Neural cell (in vitro differentiated cells): ENCODE measurements at regions not wholly inside any gene's neighbourhood (a gene's known extent, or its start where the extent isn't known, plus 50 kb on each side); places are given as distances from the start of the nearest gene placed in this dataset.
"Not testable (repeated sequence)": the region's sequence is repeated elsewhere in the genome, so short reads cannot be mapped to it uniquely, and the experiment has no call there.

Source experiments
- H2AFZ ChIP-seq: fragments of 200-600, 300-800 bp; sonication (generic), shearing (Covaris generic); 2 replicates; pipeline ENCODE4 v1.6.0; 2014; ENCODE audit warnings: low read depth, mild to moderate bottlenecking, antibody characterized with exemption, low read length, moderate library complexity
- H3F3A ChIP-seq: fragments of 200-600 bp; shearing (Covaris generic); 2 replicates; pipeline ENCODE4 v1.6.1; 2016; ENCODE audit warnings: mild to moderate bottlenecking, moderate library complexity, mixed read lengths, antibody characterized with exemption, low read length; ENCODE audit not compliant: insufficient read depth, poor library complexity, severe bottlenecking
- H3K27ac ChIP-seq: fragments of 200-600, 300-800 bp; sonication (generic), shearing (Covaris generic); 2 replicates; pipeline ENCODE4 v1.5.1; 2014; ENCODE audit warnings: mild to moderate bottlenecking, low read length, moderate library complexity
- H3K27me3 ChIP-seq: fragments of 300-800, 200-600 bp; sonication (generic), shearing (Covaris generic); 2 replicates; pipeline ENCODE4 v1.6.0; 2014; ENCODE audit warnings: mild to moderate bottlenecking, low read depth, low read length, moderate library complexity; ENCODE audit not compliant: insufficient read depth
- H3K36me3 ChIP-seq: fragments of 300-800, 200-600 bp; sonication (generic), shearing (Covaris generic); 2 replicates; pipeline ENCODE4 v1.5.1; 2014; ENCODE audit warnings: mild to moderate bottlenecking, antibody characterized with exemption, low read length, moderate library complexity; ENCODE audit not compliant: insufficient read depth
- H3K4me2 ChIP-seq: fragments of 300-800, 200-600 bp; sonication (generic), shearing (Covaris generic); 2 replicates; pipeline ENCODE4 v1.6.0; 2014; ENCODE audit warnings: mild to moderate bottlenecking, low read length
- H3K4me3 ChIP-seq: fragments of 300-800, 200-600 bp; sonication (generic), shearing (Covaris generic); 2 replicates; pipeline ENCODE4 v1.5.1; 2014; ENCODE audit warnings: mild to moderate bottlenecking, low read length, moderate library complexity
- H3K79me2 ChIP-seq: fragments of 200-600 bp; shearing (Covaris generic); replicated peaks from 2 replicates; pipeline ENCODE4 v1.6.0; 2014; ENCODE audit warnings: mild to moderate bottlenecking, low read length, moderate library complexity; ENCODE audit not compliant: insufficient read depth
- H3K9ac ChIP-seq: fragments of 300-800, 200-600 bp; sonication (generic), shearing (Covaris generic); 2 replicates; pipeline ENCODE4 v1.6.1; 2016; ENCODE audit warnings: mild to moderate bottlenecking, low read length, mixed read lengths
- H3K9me2 ChIP-seq: fragments of 200-600 bp; shearing (Covaris generic); 2 replicates; pipeline ENCODE4 v1.6.1; 2016; ENCODE audit warnings: mild to moderate bottlenecking, low read length, mixed read lengths; ENCODE audit not compliant: insufficient read depth
- H3K9me3 ChIP-seq: fragments of 200-600, 300-800 bp; sonication (generic), shearing (Covaris generic); 2 replicates; pipeline ENCODE4 v1.6.1; 2016; ENCODE audit warnings: mild to moderate bottlenecking, mixed run types, low read length, moderate library complexity, mixed read lengths
- H4K20me1 ChIP-seq: fragments of 200-600 bp; shearing (Covaris generic); 2 replicates; pipeline ENCODE4 v1.6.1; 2016; ENCODE audit warnings: mild to moderate bottlenecking, mixed run types; ENCODE audit not compliant: insufficient read depth
- CTCF ChIP-seq: fragments of 450-650 bp; IDR thresholded peaks from 2 replicates; pipeline ENCODE4 v1.5.1; 2014; ENCODE audit warnings: antibody characterized with exemption, mild to moderate bottlenecking, moderate library complexity; ENCODE audit not compliant: poor library complexity, severe bottlenecking
- EP300 ChIP-seq: fragments of 450-650 bp; conservative IDR thresholded peaks from 2 replicates; pipeline ENCODE4 v1.6.1; 2014; ENCODE audit warnings: antibody characterized with exemption, mild to moderate bottlenecking, moderate library complexity; ENCODE audit not compliant: poor library complexity, severe bottlenecking
- EZH2 ChIP-seq: fragments of 200-600, 300-800 bp; shearing (Covaris generic), sonication (generic); IDR thresholded peaks from 2 replicates; pipeline ENCODE4 v1.6.1; 2014; ENCODE audit warnings: antibody characterized with exemption, low read length, borderline replicate concordance, mild to moderate bottlenecking; ENCODE audit not compliant: insufficient read depth, poor library complexity, severe bottlenecking
- MXI1 ChIP-seq: fragments of 450-650 bp; conservative IDR thresholded peaks from 2 replicates; pipeline ENCODE4 v1.6.1; 2014; ENCODE audit warnings: antibody characterized with exemption, mild to moderate bottlenecking; ENCODE audit not compliant: poor library complexity, severe bottlenecking
- POLR2AphosphoS5 ChIP-seq: IDR thresholded peaks from 2 replicates; pipeline ENCODE4 v1.6.1; 2012
- RAD21 ChIP-seq: fragments of 450-650 bp; conservative IDR thresholded peaks from 2 replicates; pipeline ENCODE4 v1.6.1; 2014; ENCODE audit warnings: antibody characterized with exemption, mild to moderate bottlenecking, moderate library complexity
- REST ChIP-seq: IDR thresholded peaks from 2 replicates; pipeline ENCODE4 v1.6.1; 2012; ENCODE audit warnings: borderline replicate concordance
- SMC3 ChIP-seq: fragments of 450-650 bp; conservative IDR thresholded peaks from 2 replicates; pipeline ENCODE4 v1.6.1; 2014; ENCODE audit warnings: antibody characterized with exemption, mild to moderate bottlenecking, moderate library complexity; ENCODE audit not compliant: poor library complexity
- TAF1 ChIP-seq: IDR thresholded peaks from 2 replicates; pipeline ENCODE4 v1.6.1; 2012; ENCODE audit warnings: low read depth

- H3K4me3 ChIP-seq, result no peak overlapping the region
- no peaks in the 10 kb centered on the region for H3F3A ChIP-seq
- H3K9ac ChIP-seq, result no peak overlapping the region
- no peak for TF ChIP-seq EZH2
- TF ChIP-seq REST, result no peak
- TF ChIP-seq SMC3, result no peak
- TF ChIP-seq TAF1, result no peak
- TF ChIP-seq CTCF, result no peak
- no peak for TF ChIP-seq POLR2AphosphoS5
- no peak for TF ChIP-seq RAD21
- no peak for TF ChIP-seq MXI1
- TF ChIP-seq EP300, result no peak
- H3K36me3 ChIP-seq, result no peaks in the 10 kb centered on the region
- no peak overlapping the region for H3K4me2 ChIP-seq
- no peak overlapping the region for H3K27ac ChIP-seq
- H3K9me2 ChIP-seq, result no peaks in the 10 kb centered on the region
- no peaks in the 10 kb centered on the region for H3K79me2 ChIP-seq
- H3K9me3 ChIP-seq, result no peaks in the 10 kb centered on the region
- no peak overlapping the region for H2AFZ ChIP-seq
- no peaks in the 10 kb centered on the region for H3K27me3 ChIP-seq
- H4K20me1 ChIP-seq, result no peaks in the 10 kb centered on the region
These were observed 151.1 kb downstream of the SEM1 start for GRCh38 chr7:96558530-96558929.

- H3K4me2 ChIP-seq, result no peak overlapping the region
- no peak overlapping the region for H3K9ac ChIP-seq
- no peaks in the 10 kb centered on the region for H4K20me1 ChIP-seq
- TF ChIP-seq EP300 (no peak), SMC3 (no peak), POLR2AphosphoS5 (no peak)
- H3K9me2 ChIP-seq, result no peaks in the 10 kb centered on the region
- H3K36me3 ChIP-seq, result no peaks in the 10 kb centered on the region
- no peaks in the 10 kb centered on the region for H3K9me3 ChIP-seq
- no peak overlapping the region for H3K27ac ChIP-seq
- no peaks in the 10 kb centered on the region for H3K27me3 ChIP-seq
- H3K79me2 ChIP-seq, result no peaks in the 10 kb centered on the region
- no peak overlapping the region for H2AFZ ChIP-seq
- H3F3A ChIP-seq, result no peaks in the 10 kb centered on the region
- H3K4me3 ChIP-seq, result no peak overlapping the region
These were observed 151.6 kb downstream of the SEM1 start for GRCh38 chr7:96558093-96558492.

GRCh38 chr7:96557598-96557997 lies 152.0 kb downstream of the SEM1 start:
- H3K4me2 ChIP-seq, H3K36me3 ChIP-seq, H3K9ac ChIP-seq, H3K27ac ChIP-seq, H3K9me3 ChIP-seq, H3F3A ChIP-seq, H3K4me3 ChIP-seq, H4K20me1 ChIP-seq, H3K79me2 ChIP-seq, H3K9me2 ChIP-seq, H3K27me3 ChIP-seq, H2AFZ ChIP-seq: not testable (repeated sequence)
